BLaER1 treated with 17β-estradiol and CSF1 and Interleukin-3, amounts not matched to agents 10 nM and 100 nM (cell line): ENCODE measurements at regions not wholly inside any gene's neighbourhood (a gene's known extent, or its start where the extent isn't known, plus 50 kb on each side); places are given as distances from the start of the nearest gene placed in this dataset.
"Not testable (repeated sequence)": the region's sequence is repeated elsewhere in the genome, so short reads cannot be mapped to it uniquely, and the experiment has no call there.

ENCODE experiments used
- H3K27ac ChIP-seq, 11 experiments: shearing (Covaris generic); formaldehyde crosslinking; 2 replicates each; pipeline ENCODE4 v1.8.1; 2022
- H3K27me3 ChIP-seq, 11 experiments: shearing (Covaris generic); formaldehyde crosslinking; 2 replicates each; pipeline ENCODE4 v1.8.1; 2022
- H3K36me3 ChIP-seq, 11 experiments: shearing (Covaris generic); formaldehyde crosslinking; 2 replicates each; pipeline ENCODE4 v1.8.1; 2022
- H3K4me1 ChIP-seq, 10 experiments: shearing (Covaris generic); formaldehyde crosslinking; 2 replicates each; pipeline ENCODE4 v1.8.1; 2022
- H3K4me2 ChIP-seq, 11 experiments: shearing (Covaris generic); formaldehyde crosslinking; 2 replicates each; pipeline ENCODE4 v1.8.1; 2022
- H3K4me3 ChIP-seq, 10 experiments: shearing (Covaris generic); formaldehyde crosslinking; 2 replicates each; pipeline ENCODE4 v1.8.1; 2022
- H3K9ac ChIP-seq, 11 experiments: shearing (Covaris generic); formaldehyde crosslinking; 2 replicates each; pipeline ENCODE4 v1.8.1; 2022
- H3K9me3 ChIP-seq, 11 experiments: shearing (Covaris generic); formaldehyde crosslinking; replicated peaks in 1 of 11; 2 replicates each; pipeline ENCODE4 v1.8.1; 2022
- H4K20me1 ChIP-seq, 11 experiments: shearing (Covaris generic); formaldehyde crosslinking; 2 replicates each; pipeline ENCODE4 v1.8.1; 2022
- Cebpa-rat ChIP-seq, 11 experiments: shearing (Covaris generic); IDR thresholded peaks; 2 replicates each; pipeline ENCODE4 v1.8.1; 2022

GRCh38 chr7:142506601-142507000 lies 242.7 kb upstream of the PRSS1 start:
- TF ChIP-seq Cebpa-rat (IDR thresholded peaks at IDR 0.05) = no peak
- H3K9me3 ChIP-seq = no peaks in the 10 kb centered on the region
- H3K4me3 ChIP-seq = no peak overlapping the region
- H4K20me1 ChIP-seq = no peaks in the 10 kb centered on the region
- H3K36me3 ChIP-seq = no peaks in the 10 kb centered on the region
- H3K9ac ChIP-seq = no peak overlapping the region
- H3K27me3 ChIP-seq = no peaks in the 10 kb centered on the region
- H3K27ac ChIP-seq = no peak overlapping the region
- H3K4me2 ChIP-seq = peak overlapping the region in 3 of 11 experiments; percentile 27 to 57 (median 53); a peak in 2 of 22 replicates
- H3K4me1 ChIP-seq = peaks cover 0 to 22% (median 16%) of the 10 kb centered on the region in 10 experiments; a peak in 14 of 20 replicates

GRCh38 chr7:142503949-142504348 lies 245.3 kb upstream of the PRSS1 start:
- not testable (repeated sequence) for H3K9ac ChIP-seq, H3K27me3 ChIP-seq, H3K36me3 ChIP-seq, H3K4me3 ChIP-seq, H3K9me3 ChIP-seq, H4K20me1 ChIP-seq, H3K27ac ChIP-seq
- H3K4me2 ChIP-seq = 0 out of 22 replicates have a peak overlapping the region, but pooled peaks of 1 of the 11 experiments have one; percentile 18
- peaks cover 7 to 40% (median 32%) of the 10 kb centered on the region in 10 experiments; a peak in 19 of 20 replicates for H3K4me1 ChIP-seq

GRCh38 chr7:142503036-142503435 lies 245.2 kb upstream of the PRSS58 start:
- no peak overlapping the region for H3K9ac ChIP-seq
- H3K27me3 ChIP-seq = no peaks in the 10 kb centered on the region
- no peak for TF ChIP-seq Cebpa-rat (IDR thresholded peaks at IDR 0.05)
- H3K27ac ChIP-seq = no peak overlapping the region
- H3K4me3 ChIP-seq = no peak overlapping the region
- peaks cover 7 to 39% (median 33%) of the 10 kb centered on the region in 10 experiments; a peak in 19 of 20 replicates for H3K4me1 ChIP-seq
- H3K36me3 ChIP-seq = no peaks in the 10 kb centered on the region
- no peaks in the 10 kb centered on the region for H3K9me3 ChIP-seq
- no peak overlapping the region for H3K4me2 ChIP-seq
- H4K20me1 ChIP-seq = no peaks in the 10 kb centered on the region

GRCh38 chr7:142501434-142501833 lies 243.6 kb upstream of the PRSS58 start:
- Histone ChIP-seq H4K20me1 (no peaks in the 10 kb centered on the region), H3K4me1 (peaks cover 7 to 34% (median 24%) of the 10 kb centered on the region in 10 experiments; a peak in 19 of 20 replicates), H3K27ac (no peak overlapping the region), H3K4me2 (no peak overlapping the region), H3K27me3 (no peaks in the 10 kb centered on the region), H3K4me3 (no peak overlapping the region), H3K36me3 (no peaks in the 10 kb centered on the region), H3K9me3 (no peaks in the 10 kb centered on the region), H3K9ac (no peak overlapping the region)
- TF ChIP-seq Cebpa-rat (IDR thresholded peaks at IDR 0.05) = no peak

GRCh38 chr7:142500366-142500765 lies 242.5 kb upstream of the PRSS58 start:
- Histone ChIP-seq H3K4me1 (peaks cover 7 to 36% (median 25%) of the 10 kb centered on the region in 10 experiments; a peak in 19 of 20 replicates), H3K36me3 (no peaks in the 10 kb centered on the region), H3K9me3 (no peaks in the 10 kb centered on the region), H3K4me2 (peak overlapping the region in 10 of 11 experiments; percentile 6 to 71 (median 56); a peak in 18 of 22 replicates), H3K4me3 (no peak overlapping the region), H3K27ac (0 out of 22 replicates have a peak overlapping the region, but pooled peaks of 1 of the 11 experiments have one; percentile 1), H3K27me3 (no peaks in the 10 kb centered on the region), H3K9ac (no peak overlapping the region), H4K20me1 (no peaks in the 10 kb centered on the region)
- TF ChIP-seq Cebpa-rat (IDR thresholded peaks at IDR 0.05) = no peak

- Histone ChIP-seq H3K4me3 (no peak overlapping the region), H3K9ac (no peak overlapping the region), H3K27ac (0 out of 22 replicates have a peak overlapping the region, but pooled peaks of 2 of the 11 experiments have one; percentile 1 to 9), H3K27me3 (no peaks in the 10 kb centered on the region), H3K4me2 (peak overlapping the region in 9 of 11 experiments; percentile 16 to 71 (median 57); a peak in 17 of 22 replicates), H3K4me1 (peaks cover 7 to 37% (median 26%) of the 10 kb centered on the region in 10 experiments; a peak in 19 of 20 replicates), H3K36me3 (no peaks in the 10 kb centered on the region), H4K20me1 (no peaks in the 10 kb centered on the region), H3K9me3 (no peaks in the 10 kb centered on the region)
- TF ChIP-seq Cebpa-rat (IDR thresholded peaks at IDR 0.05) = no peak
Observed at GRCh38 chr7:142499635-142500034, 241.8 kb upstream of the PRSS58 start.

- TF ChIP-seq Cebpa-rat (IDR thresholded peaks at IDR 0.05) = no peak
- Histone ChIP-seq H3K4me2 (peak overlapping the region in 5 of 11 experiments; percentile 55 to 71 (median 61); a peak in 3 of 22 replicates), H3K9ac (no peak overlapping the region)
Observed at GRCh38 chr7:142498364-142498763, 240.5 kb upstream of the PRSS58 start.

GRCh38 chr7:142496545-142496991 lies 238.7 kb upstream of the PRSS58 start:
- Histone ChIP-seq H3K27ac (no peak overlapping the region), H3K27me3 (no peaks in the 10 kb centered on the region), H3K36me3 (no peaks in the 10 kb centered on the region), H4K20me1 (no peaks in the 10 kb centered on the region), H3K4me2 (peak overlapping the region in 7 of 11 experiments; percentile 8 to 47 (median 16); a peak in 5 of 22 replicates), H3K9me3 (no peaks in the 10 kb centered on the region), H3K9ac (no peak overlapping the region), H3K4me3 (no peak overlapping the region), H3K4me1 (peaks cover 7 to 47% (median 30%) of the 10 kb centered on the region in 10 experiments; a peak in 19 of 20 replicates)
- no peak for TF ChIP-seq Cebpa-rat (IDR thresholded peaks at IDR 0.05)

More at GRCh38 chr7:142498364-142498763, 240.5 kb upstream of the PRSS58 start:
- H3K27me3 ChIP-seq = no peaks in the 10 kb centered on the region
- no peak overlapping the region for H3K4me3 ChIP-seq
- no peaks in the 10 kb centered on the region for H3K9me3 ChIP-seq
- peaks cover 7 to 47% (median 30%) of the 10 kb centered on the region in 10 experiments; a peak in 19 of 20 replicates for H3K4me1 ChIP-seq
- no peaks in the 10 kb centered on the region for H3K36me3 ChIP-seq
- no peak overlapping the region for H3K27ac ChIP-seq
- no peaks in the 10 kb centered on the region for H4K20me1 ChIP-seq

- not testable (repeated sequence) for H3K27ac ChIP-seq, H3K9me3 ChIP-seq, H4K20me1 ChIP-seq, H3K4me2 ChIP-seq, H3K36me3 ChIP-seq, H3K27me3 ChIP-seq, H3K4me3 ChIP-seq, H3K9ac ChIP-seq
- peaks cover 7 to 47% (median 30%) of the 10 kb centered on the region in 10 experiments; a peak in 19 of 20 replicates for H3K4me1 ChIP-seq
Observed at GRCh38 chr7:142495879-142496278, 238.0 kb upstream of the PRSS58 start.

GRCh38 chr7:142495301-142495700 lies 237.4 kb upstream of the PRSS58 start:
- not testable (repeated sequence) for H3K9me3 ChIP-seq, H3K4me3 ChIP-seq, H4K20me1 ChIP-seq, H3K9ac ChIP-seq, H3K36me3 ChIP-seq, H3K27ac ChIP-seq, H3K27me3 ChIP-seq
- peaks cover 5 to 43% (median 26%) of the 10 kb centered on the region in 10 experiments; a peak in 19 of 20 replicates for H3K4me1 ChIP-seq
- 0 out of 22 replicates have a peak overlapping the region, but pooled peaks of 2 of the 11 experiments have one; percentile 3 to 59 for H3K4me2 ChIP-seq
